HT-29 (cell line): ENCODE measurements at regions not wholly inside any gene's neighbourhood (a gene's known extent, or its start where the extent isn't known, plus 50 kb on each side); places are given as distances from the start of the nearest gene placed in this dataset.
"Not testable (repeated sequence)": the region's sequence is repeated elsewhere in the genome, so short reads cannot be mapped to it uniquely, and the experiment has no call there.

Experiments
- DNase-seq: peaks from one replicate; pipeline ENCODE4 v3.0.0-alpha.2; 2015; ENCODE audit warnings: low spot score

GRCh38 chr1:149157409-149157808 is 54.1 kb upstream of the NBPF9 start:
- not testable (repeated sequence) for DNase-seq

- DNase-seq: not testable (repeated sequence)
Measured at GRCh38 chr1:149158308-149158707, 55.0 kb upstream of the NBPF9 start.

- not testable (repeated sequence) for DNase-seq
Measured at GRCh38 chr1:149163063-149163444, 59.7 kb upstream of the NBPF9 start.

- DNase-seq: peak; percentile 4
Measured at GRCh38 chr1:149174765-149175164, 71.4 kb upstream of the NBPF9 start.

GRCh38 chr1:149175812-149176211 is 72.5 kb upstream of the NBPF9 start:
- DNase-seq: not testable (repeated sequence)

GRCh38 chr1:149176453-149177316 is 73.3 kb upstream of the NBPF9 start:
- peak; percentile 36 for DNase-seq

GRCh38 chr1:149190742-149191141 is 87.4 kb upstream of the NBPF9 start:
- DNase-seq: peak; percentile 15

- DNase-seq: not testable (repeated sequence)
Measured at GRCh38 chr1:149196651-149197050, 93.3 kb upstream of the NBPF9 start.

GRCh38 chr1:149200567-149200966 is 97.2 kb upstream of the NBPF9 start:
- DNase-seq: peak; percentile 0

- not testable (repeated sequence) for DNase-seq
Measured at GRCh38 chr1:149202283-149202682, 98.9 kb upstream of the NBPF9 start.

GRCh38 chr1:149204396-149204795 is 101.0 kb upstream of the NBPF9 start:
- DNase-seq: not testable (repeated sequence)

GRCh38 chr1:149208836-149209235 is 105.5 kb upstream of the NBPF9 start:
- not testable (repeated sequence) for DNase-seq

- not testable (repeated sequence) for DNase-seq
Measured at GRCh38 chr1:149211757-149212420, 108.5 kb upstream of the NBPF9 start.

GRCh38 chr1:149212946-149213345 is 109.6 kb upstream of the NBPF9 start:
- DNase-seq: not testable (repeated sequence)

- not testable (repeated sequence) for DNase-seq
Measured at GRCh38 chr1:149213673-149214072, 110.3 kb upstream of the NBPF9 start.

GRCh38 chr1:149218080-149218988 is 115.0 kb upstream of the NBPF9 start:
- not testable (repeated sequence) for DNase-seq

- not testable (repeated sequence) for DNase-seq
Measured at GRCh38 chr1:149219539-149219938, 116.2 kb upstream of the NBPF9 start.

GRCh38 chr1:149220463-149221074 is 117.2 kb upstream of the NBPF9 start:
- not testable (repeated sequence) for DNase-seq

GRCh38 chr1:149227933-149228665 is 124.7 kb upstream of the NBPF9 start:
- not testable (repeated sequence) for DNase-seq
